NCI-H2081 treated with DMSO at 0.1 percent for 48 hours (cell line): ENCODE measurements at regions not wholly inside any gene's neighbourhood (a gene's known extent, or its start where the extent isn't known, plus 50 kb on each side); places are given as distances from the start of the nearest gene placed in this dataset.
"Not testable (repeated sequence)": the region's sequence is repeated elsewhere in the genome, so short reads cannot be mapped to it uniquely, and the experiment has no call there.

Experiments
- DNase-seq: peaks from one replicate; lab custom pipeline; 2025; lab: John Stamatoyannopoulos, UW

DNA sequence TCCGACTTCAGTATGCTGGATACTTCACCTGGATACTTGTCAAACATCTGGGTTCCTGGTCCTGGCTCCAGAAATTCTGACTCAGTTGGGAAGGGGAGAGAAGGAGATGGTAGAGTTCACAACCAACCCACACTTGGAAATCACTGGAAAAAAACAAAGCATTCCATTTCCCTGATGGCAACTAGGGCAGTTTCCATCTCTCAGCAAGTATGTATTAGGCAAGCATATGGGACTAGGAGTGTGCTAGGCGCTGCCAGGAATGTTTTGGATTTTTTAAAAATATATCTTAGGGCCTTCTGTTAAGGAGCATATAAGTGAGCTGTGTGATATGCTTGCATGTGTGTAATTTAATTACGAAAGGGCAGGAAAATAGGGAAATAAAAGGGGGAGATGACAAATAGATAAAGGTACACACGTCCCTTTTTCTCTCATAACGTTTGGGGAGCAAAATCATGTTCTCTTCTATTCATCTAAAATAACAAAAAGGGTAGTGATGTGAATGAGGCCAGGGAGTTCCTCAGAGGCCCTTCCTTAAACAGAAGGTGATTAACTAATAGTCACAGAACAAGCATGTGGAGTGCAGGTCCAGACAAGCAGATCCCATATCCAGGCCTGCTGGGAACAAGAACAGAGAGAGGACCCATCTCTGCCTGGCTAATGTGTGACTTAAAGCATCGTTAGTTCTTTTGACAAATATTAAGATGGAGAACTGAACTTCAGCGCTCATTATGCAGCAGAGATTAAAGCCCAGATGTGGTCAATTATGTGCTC, 64.5 kb upstream of the NFE2L3 start:
- no peak for DNase-seq

DNA sequence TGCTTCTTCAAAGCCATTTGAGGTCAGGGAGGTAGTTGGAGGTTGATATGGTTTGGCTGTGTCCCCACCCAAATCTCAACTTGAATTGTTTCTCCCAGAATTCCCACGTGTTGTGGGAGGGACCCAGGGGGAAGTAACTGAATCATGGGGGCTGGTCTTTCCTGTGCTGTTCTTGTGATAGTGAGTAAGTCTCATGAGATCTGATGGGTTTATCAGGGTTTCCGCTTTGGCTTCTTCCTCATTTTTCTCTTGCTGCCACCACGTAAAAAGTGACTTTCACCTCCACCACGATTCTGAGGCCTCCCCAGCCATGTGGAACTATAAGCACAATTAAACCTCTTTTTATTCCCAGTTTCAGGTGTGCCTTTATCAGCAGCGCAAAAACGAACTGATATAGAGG, 62.5 kb upstream of the NFE2L3 start:
- DNase-seq = not testable (repeated sequence)

DNA sequence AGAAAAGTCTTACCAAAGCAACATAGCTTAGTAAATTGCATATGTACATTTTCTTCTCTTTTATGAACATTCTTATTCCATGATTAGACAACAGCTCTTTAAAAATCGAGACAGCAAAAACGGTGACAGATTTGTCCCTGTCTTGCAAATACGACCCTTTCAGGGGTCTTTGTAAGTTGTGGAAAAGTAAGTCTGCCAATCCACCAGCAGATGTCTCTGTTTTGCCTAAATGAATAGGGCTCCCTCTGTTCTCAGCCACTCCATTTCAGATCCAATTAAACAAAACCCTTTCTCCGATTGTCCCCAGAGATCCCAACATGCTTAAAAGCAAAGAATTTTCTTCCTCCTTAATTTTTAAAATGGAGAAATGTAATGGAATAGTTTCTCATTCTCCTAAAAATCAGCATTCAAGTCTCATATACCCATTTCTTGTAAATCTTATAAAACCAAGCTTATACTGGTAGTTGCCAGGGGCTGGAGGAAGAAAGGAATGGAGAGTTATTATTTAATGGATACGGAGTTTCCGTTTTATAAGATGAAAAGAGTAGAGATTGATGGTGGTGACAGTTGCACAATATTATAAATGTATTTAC, 61.0 kb upstream of the NFE2L3 start:
- peak; percentile 67 for DNase-seq

DNA sequence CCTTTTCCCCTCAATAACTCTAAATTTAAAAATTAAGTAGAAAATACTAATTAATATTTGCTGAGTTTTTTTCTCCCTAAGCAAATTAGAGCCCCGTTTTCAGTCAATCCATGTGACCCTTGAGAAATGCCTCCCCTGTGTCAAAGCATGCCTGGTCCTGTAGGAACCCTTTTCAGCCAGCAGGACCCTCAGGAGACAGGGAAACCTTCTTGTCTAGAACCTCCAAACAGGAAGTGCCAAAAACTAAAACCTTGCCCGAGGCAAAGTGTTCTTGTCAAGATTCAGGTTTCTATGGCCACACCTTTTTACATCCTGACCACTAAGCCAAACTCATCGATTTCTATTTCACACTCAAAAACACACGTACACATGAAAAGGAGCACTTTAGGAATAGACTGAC, 60.1 kb upstream of the NFE2L3 start:
- DNase-seq = no peak

DNA sequence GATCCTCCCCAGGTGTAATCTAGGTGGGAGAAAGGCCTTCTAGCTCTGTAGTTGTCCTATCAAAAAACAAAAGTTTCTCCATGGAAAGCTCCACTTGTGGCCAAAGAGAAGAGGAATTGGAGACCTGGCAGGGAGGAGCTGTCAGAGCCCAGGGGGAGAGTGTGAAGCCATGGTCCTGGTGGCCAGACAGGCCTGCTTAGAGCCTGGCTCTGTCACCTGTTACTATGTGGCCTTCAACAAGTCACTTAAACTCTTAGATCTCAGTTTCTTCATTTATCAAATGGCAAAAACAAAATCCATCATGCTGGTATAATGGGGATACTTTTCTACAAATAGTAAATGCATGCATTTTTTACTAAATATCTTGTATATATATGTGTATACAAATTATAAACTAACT, 59.0 kb upstream of the NFE2L3 start:
- no peak for DNase-seq

DNA sequence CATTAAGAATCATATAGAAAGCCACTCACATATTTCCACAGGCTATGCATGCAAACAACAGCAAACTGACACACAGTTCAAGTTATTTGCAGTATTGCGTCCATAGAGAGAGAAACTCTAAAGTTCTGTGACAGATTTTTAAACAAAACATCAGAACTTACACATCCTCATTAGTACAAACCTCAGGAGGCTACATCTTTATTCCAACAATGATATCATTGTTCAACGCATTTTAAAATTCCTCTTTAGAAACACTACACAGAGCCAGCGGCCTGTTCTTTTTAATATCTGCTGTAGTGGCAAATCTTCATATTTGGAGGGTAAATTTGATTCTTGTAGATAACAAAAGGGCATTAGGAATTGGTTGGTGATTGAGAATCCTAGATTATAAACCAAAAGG, 55.9 kb upstream of the NFE2L3 start:
- DNase-seq = no peak

DNA sequence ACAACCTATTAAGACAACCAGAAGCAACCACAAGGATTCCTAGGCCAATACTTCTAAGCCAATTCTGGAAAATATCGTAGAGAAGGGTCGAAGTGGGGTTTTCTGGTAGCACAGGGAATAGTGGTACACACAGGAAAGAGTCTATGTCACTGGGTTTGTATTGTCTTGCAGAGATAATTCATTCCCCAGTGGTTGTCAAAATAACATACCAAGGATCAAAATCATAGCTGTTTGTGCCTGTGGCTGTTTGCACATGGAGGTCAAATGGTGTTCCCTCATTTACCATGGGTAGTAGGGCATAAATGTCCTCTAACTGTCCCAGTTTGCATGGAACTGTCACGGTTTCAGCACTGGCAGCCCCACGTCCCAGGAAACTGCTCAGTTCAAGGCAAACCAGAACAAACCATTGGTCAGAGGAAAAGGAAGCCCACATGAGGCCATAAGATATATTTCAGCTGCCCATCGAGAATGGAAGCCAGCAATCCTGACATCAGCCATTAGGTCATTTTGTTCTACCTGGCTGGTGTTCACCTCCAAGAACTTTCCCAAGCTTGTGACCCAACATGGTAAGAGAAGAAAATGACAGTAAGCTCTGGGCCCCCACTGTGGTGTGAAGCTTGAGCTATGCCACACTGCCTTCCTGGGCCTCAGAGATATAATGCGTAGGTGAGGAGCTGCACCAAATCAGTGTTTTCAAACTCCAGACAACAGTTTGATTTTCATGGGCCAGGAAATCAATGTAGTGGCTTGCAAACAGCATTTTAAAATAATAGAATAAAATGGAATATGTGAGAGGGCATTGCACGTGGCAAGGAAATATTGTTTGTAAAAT, 53.9 kb upstream of the NFE2L3 start:
- DNase-seq = no peak

DNA sequence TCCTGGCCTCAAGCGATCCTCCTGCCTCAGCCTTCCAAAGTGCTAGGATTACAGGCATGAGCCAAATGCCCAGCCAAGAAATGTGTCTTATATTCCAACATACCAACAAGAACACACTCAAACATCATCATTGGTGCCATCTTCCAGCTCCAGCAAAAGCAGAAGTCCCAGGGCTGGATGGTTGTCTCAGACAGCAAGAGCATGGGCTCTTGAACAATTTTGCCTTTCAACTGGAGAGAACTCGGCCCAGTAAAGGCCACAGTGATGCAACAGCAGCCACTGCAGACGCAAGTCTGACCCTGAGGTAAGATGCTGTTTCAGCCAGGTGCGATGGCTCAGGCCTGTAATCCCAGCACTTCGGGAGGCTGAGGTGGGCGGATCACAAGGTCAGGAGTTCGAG, 52.8 kb upstream of the NFE2L3 start:
- no peak for DNase-seq

DNA sequence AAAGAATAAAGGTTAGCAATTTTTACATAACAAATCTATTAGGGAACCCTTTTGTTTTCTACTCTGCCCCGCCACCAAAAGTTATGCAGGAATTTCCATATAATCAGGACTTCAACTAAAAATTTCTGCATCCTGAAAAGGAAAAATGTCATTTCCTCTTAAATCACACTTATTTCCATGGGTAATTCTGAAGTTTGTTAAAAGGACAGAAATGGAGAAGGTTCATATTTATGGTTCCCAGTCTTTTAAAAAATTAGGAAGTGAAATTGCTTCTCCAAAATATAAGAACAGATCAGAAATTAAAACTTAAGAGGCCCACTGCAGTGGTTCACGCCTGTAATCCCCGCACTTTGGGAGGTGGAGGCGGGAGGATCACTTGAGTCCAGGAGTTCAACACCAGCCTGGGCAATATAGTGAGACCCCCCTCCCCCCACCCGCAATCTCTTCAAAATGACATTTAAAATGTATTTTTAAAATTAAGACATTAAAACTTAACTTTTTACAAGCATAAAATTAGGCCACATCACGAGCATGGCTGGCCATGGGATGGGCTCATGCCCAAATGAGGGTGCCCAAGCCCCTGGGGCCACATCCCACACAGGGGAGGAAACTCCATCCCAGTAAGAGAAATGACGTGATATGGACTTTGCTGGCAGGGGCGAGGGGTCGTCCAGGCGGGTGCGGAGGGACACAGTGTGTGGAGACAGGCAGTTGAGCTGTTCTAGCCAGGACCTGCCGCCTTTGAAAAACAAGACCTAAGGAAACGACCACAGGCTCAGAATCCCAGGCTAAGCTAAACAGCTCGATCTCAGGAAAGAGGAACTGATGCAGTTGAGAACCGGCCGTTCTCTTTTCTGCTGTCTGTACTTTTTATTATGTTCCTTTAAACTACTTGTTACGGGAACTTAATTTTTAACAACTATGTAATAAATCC, 51.3 kb upstream of the NFE2L3 start:
- DNase-seq = no peak

DNA sequence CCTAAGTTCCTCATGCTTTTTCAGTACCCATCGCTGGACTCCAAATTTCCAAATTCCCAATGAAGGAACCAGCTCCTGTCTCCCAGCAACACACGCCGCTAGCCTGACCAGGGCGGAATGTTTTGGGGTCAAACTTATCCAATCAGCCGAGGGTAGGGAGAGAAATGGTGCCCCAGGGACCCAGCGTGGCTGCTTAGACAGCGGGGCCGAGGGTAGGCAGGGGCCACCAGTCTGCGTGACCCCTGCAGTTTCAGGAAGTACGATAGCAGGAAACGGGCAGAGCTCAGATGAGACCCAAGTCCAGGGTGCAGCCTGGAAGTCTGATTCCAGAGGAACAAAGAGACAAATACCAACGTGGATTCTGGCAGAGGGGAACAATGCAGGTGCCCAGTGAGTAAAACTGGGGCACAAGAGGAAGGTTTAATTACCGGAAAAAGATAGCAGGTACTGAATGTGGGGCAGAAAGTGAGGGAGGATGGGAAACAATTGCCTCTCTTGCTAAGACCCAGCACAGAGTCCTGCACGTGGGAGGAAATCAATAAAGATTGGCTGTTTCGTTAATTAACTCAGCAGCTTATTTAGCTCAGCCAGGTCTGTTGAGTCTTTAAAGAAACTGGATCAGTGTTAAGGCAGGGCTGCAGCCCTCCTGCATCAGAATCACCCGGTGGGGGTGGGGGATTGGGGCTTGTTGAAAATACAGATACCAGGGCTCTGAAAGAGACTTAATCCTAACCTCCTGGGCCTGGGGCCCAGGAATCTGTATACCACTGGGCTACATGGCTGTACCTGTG, 50.4 kb upstream of the NFE2L3 start:
- DNase-seq = no peak

DNA sequence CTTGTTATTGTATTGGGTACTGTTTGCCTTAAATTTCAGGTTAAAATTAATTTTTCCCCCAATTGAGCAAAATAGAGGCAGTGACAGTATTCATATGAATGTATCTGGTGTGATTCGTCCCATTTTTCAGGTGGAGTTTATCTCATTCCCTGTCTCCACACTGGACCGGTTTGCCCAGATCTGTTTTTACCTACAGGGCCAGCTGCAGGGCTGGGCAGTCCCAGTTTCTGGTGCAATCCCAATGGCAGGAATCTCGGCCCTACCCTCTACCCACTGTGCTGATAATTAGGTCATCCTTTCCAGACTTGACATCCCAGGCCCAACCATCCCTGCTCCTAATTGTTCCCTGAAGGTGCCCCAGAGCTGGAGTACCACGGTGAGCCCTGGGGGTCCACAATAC, 49.8 kb upstream of the NFE2L3 start:
- DNase-seq = no peak
